Cardiac fibroblast (primary cell): ENCODE measurements at regions not wholly inside any gene's neighbourhood (a gene's known extent, or its start where the extent isn't known, plus 50 kb on each side); places are given as distances from the start of the nearest gene placed in this dataset.

ENCODE experiments used
- DNase-seq, 2 donors: peaks; one replicate each; pipeline versions ENCODE4 v3.0.0 to v3.0.0-alpha.2; 2010; ENCODE audit warnings: low read depth in 2 of 2
- H3K4me3 ChIP-seq, 2 donors: replicated peaks in 1 of 2; 1 replicate in 1 of 2; 2 replicates in 1 of 2; pipeline ENCODE4 v1.5.1; 2011; ENCODE audit warnings: low read depth in 2 of 2, low read length in 2 of 2, mild to moderate bottlenecking in 2 of 2, moderate library complexity in 1 of 2
- TF ChIP-seq, protein P1 (sequence below): IDR thresholded peaks from one replicate; pipeline ENCODE4 v1.5.1; 2011; ENCODE audit warnings: low read depth, mild to moderate bottlenecking, low read length, inconsistent platforms

- TF ChIP-seq, protein P1, sequence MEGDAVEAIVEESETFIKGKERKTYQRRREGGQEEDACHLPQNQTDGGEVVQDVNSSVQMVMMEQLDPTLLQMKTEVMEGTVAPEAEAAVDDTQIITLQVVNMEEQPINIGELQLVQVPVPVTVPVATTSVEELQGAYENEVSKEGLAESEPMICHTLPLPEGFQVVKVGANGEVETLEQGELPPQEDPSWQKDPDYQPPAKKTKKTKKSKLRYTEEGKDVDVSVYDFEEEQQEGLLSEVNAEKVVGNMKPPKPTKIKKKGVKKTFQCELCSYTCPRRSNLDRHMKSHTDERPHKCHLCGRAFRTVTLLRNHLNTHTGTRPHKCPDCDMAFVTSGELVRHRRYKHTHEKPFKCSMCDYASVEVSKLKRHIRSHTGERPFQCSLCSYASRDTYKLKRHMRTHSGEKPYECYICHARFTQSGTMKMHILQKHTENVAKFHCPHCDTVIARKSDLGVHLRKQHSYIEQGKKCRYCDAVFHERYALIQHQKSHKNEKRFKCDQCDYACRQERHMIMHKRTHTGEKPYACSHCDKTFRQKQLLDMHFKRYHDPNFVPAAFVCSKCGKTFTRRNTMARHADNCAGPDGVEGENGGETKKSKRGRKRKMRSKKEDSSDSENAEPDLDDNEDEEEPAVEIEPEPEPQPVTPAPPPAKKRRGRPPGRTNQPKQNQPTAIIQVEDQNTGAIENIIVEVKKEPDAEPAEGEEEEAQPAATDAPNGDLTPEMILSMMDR = no peak
- no peak for DNase-seq
- H3K4me3 ChIP-seq = no peak overlapping the region
Observed at GRCh38 chr1:65510961-65511360, 90.5 kb downstream of the LEPR start.

GRCh38 chr1:65512383-65512782 lies 91.9 kb downstream of the LEPR start:
- peak in 1 of 2 donors; percentile 31 for DNase-seq
- no peak overlapping the region for H3K4me3 ChIP-seq
- TF ChIP-seq, protein P1 = no peak

DNA sequence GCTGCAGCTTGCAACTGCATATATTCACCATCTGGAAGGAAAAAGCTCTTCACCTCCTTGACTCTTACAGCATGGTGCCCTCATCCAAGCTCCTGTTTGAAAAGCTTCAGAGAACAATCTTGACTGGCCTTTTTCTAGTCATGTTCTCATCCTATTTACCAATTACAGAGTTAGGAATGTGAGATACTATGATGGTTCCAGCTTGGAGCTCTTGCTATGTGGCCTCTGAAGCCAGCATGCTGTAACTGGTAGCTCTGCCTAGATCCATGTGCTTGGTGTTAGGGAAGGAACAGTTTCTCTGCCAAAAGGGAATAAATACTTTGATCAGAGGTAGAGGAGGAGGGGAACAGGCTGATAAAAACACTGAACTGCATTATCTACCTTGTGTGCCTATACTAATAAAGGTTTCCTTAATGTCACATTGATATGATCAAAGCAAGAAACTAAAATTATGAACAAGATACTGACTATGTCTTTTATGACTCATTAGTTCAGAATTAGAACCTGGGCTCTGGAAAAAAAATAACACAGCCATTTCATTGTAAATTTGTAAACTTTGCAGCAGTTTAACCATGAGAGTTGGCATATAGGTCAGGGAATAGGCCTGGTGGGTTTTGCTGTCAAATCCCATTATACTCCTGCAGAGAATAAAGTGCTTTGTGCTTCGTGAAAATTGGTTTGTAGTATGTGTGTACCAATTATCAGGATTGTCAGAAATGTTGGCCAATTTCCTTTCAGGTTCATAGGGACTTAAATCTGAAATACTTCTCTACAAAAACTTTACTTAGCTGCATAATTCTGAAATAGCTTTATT lies 92.7 kb downstream of the LEPR start:
- DNase-seq = peak in 1 of 2 donors; percentile 19

DNA sequence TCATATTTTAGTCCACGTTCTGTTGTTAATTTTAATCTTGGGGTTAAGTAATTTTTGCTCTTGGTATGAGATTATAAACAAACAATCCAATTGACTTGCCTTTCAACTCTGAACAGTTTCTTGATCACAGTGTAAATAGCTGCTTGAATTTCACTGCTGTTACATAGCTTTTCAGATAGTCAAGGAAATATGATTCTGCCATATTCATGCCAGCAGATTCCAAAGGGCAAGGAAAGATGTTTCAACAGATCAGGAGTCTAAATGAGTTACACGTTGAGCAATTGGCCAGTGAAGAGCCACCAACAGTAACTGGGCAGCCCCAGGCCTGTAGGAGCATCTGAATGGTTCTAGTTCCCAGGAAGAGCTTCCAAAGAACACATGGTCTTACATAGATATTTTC lies 93.6 kb downstream of the LEPR start:
- peak; percentile 58 to 67 for DNase-seq
- no peak overlapping the region for H3K4me3 ChIP-seq
- TF ChIP-seq, protein P1 = no peak

More for the DNA sequence above, 92.7 kb downstream of the LEPR start:
- TF ChIP-seq, protein P1 = no peak
- H3K4me3 ChIP-seq = no peak overlapping the region

DNA sequence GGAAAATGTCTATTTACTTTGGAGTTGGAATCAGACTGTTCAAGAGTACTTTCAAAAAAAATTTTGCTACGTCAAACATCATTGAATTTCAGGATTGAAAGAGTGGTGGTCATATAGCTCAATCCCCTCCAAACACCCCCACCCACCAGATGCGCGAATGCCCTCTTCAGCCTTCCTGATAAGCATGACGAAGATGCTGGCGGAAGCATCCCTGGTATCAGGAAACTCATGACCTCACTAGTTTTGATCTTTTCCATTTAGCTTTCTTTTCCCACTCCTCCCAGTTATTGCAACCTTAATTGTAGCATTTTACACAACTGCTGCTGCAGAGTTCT lies 104.4 kb downstream of the LEPR start:
- no peak for DNase-seq
- TF ChIP-seq, protein P1 = no peak
- peak overlapping the region; percentile 51 to 55 for H3K4me3 ChIP-seq

- TF ChIP-seq, protein P1 = no peak
- peak in 1 of 2 donors; percentile 44 for DNase-seq
- peak overlapping the region; percentile 51 to 55 for H3K4me3 ChIP-seq
Observed at GRCh38 chr1:65525266-65526048, 105.0 kb downstream of the LEPR start.
